BLaER1 treated with 17β-estradiol and CSF1 and Interleukin-3, amounts not matched to agents 10 nM and 100 nM (cell line): ENCODE measurements at regions not wholly inside any gene's neighbourhood (a gene's known extent, or its start where the extent isn't known, plus 50 kb on each side); places are given as distances from the start of the nearest gene placed in this dataset.

Experiments
- H3K27ac ChIP-seq, 11 experiments: shearing (Covaris generic); formaldehyde crosslinking; 2 replicates each; pipeline ENCODE4 v1.8.1; 2022
- H3K27me3 ChIP-seq, 11 experiments: shearing (Covaris generic); formaldehyde crosslinking; 2 replicates each; pipeline ENCODE4 v1.8.1; 2022
- H3K36me3 ChIP-seq, 11 experiments: shearing (Covaris generic); formaldehyde crosslinking; 2 replicates each; pipeline ENCODE4 v1.8.1; 2022
- H3K4me1 ChIP-seq, 10 experiments: shearing (Covaris generic); formaldehyde crosslinking; 2 replicates each; pipeline ENCODE4 v1.8.1; 2022
- H3K4me2 ChIP-seq, 11 experiments: shearing (Covaris generic); formaldehyde crosslinking; 2 replicates each; pipeline ENCODE4 v1.8.1; 2022
- H3K4me3 ChIP-seq, 10 experiments: shearing (Covaris generic); formaldehyde crosslinking; 2 replicates each; pipeline ENCODE4 v1.8.1; 2022
- H3K9ac ChIP-seq, 11 experiments: shearing (Covaris generic); formaldehyde crosslinking; 2 replicates each; pipeline ENCODE4 v1.8.1; 2022
- H3K9me3 ChIP-seq, 11 experiments: shearing (Covaris generic); formaldehyde crosslinking; replicated peaks in 1 of 11; 2 replicates each; pipeline ENCODE4 v1.8.1; 2022
- H4K20me1 ChIP-seq, 11 experiments: shearing (Covaris generic); formaldehyde crosslinking; 2 replicates each; pipeline ENCODE4 v1.8.1; 2022
- Cebpa-rat ChIP-seq, 11 experiments: shearing (Covaris generic); IDR thresholded peaks; 2 replicates each; pipeline ENCODE4 v1.8.1; 2022

- Histone ChIP-seq H3K27ac (no peak overlapping the region), H3K9me3 (no peaks in the 10 kb centered on the region), H3K4me1 (no peaks in the 10 kb centered on the region), H3K4me3 (no peak overlapping the region), H3K27me3 (no peaks in the 10 kb centered on the region), H4K20me1 (no peaks in the 10 kb centered on the region), H3K4me2 (no peak overlapping the region), H3K36me3 (no peaks in the 10 kb centered on the region), H3K9ac (no peak overlapping the region)
- no peak for TF ChIP-seq Cebpa-rat (IDR thresholded peaks at IDR 0.05)
These were observed 693.2 kb upstream of the RIOK2 start for GRCh38 chr5:97876272-97876671.

- Histone ChIP-seq H3K36me3 (no peaks in the 10 kb centered on the region), H3K4me1 (no peaks in the 10 kb centered on the region), H4K20me1 (no peaks in the 10 kb centered on the region), H3K4me3 (no peak overlapping the region), H3K9me3 (no peaks in the 10 kb centered on the region), H3K27me3 (no peaks in the 10 kb centered on the region), H3K4me2 (no peak overlapping the region), H3K9ac (no peak overlapping the region), H3K27ac (no peak overlapping the region)
- no peak for TF ChIP-seq Cebpa-rat (IDR thresholded peaks at IDR 0.05)
These were observed 694.5 kb upstream of the RIOK2 start for GRCh38 chr5:97877588-97877987.

DNA sequence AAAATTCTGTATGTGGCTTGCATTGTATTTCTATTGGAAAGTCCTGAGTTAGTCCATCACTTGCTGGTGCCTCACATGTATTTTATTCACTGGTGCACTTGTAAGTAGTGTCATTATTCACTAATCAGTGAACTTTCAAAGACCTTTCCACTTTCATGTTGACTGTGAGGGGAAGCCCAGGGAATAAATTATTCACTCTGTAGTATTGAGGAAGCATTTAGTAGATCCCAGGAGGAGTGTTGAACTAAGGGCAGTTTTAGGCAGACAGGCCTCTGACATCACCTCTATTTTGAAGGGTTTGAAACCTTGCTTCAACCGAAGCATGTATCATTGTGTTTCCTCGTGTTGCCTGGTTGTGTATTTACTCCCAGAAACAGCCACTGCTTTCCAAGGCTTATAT lies 705.4 kb upstream of the RIOK2 start:
- TF ChIP-seq Cebpa-rat (IDR thresholded peaks at IDR 0.05) = no peak
- no peaks in the 10 kb centered on the region for H3K27me3 ChIP-seq
- no peaks in the 10 kb centered on the region for H3K4me1 ChIP-seq
- no peaks in the 10 kb centered on the region; a peak in 1 of 22 replicates for H4K20me1 ChIP-seq
- H3K36me3 ChIP-seq = no peaks in the 10 kb centered on the region
- H3K4me2 ChIP-seq = no peak overlapping the region
- H3K27ac ChIP-seq = no peak overlapping the region
- no peak overlapping the region for H3K4me3 ChIP-seq
- no peaks in the 10 kb centered on the region for H3K9me3 ChIP-seq
- H3K9ac ChIP-seq = no peak overlapping the region

DNA sequence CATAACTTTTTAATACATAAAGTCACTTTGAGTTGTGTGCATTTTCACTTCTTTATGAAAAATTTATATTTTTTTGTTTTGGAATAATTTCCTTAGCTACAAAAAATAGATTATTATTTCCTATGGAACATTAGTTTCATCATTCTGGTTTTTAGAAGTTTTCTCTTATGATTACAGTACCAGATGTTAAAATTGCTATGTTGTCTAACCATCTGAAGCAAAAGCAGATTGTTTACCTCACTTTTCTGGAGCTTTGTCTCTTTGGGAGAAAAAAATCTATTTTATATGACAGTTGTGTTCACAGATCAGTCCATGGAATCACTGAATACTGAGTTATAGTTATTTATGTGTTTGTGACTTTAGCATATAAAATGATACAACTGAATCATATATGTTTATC lies 708.9 kb upstream of the RIOK2 start:
- Histone ChIP-seq H3K36me3 (no peaks in the 10 kb centered on the region), H3K4me3 (no peak overlapping the region), H3K9ac (no peak overlapping the region), H3K4me1 (no peaks in the 10 kb centered on the region), H3K27me3 (no peaks in the 10 kb centered on the region), H3K4me2 (no peak overlapping the region), H3K9me3 (no peaks in the 10 kb centered on the region), H4K20me1 (no peaks in the 10 kb centered on the region; a peak in 1 of 22 replicates), H3K27ac (no peak overlapping the region)
- TF ChIP-seq Cebpa-rat (IDR thresholded peaks at IDR 0.05) = no peak

GRCh38 chr5:97903742-97904141 lies 720.7 kb upstream of the RIOK2 start:
- H4K20me1 ChIP-seq = no peaks in the 10 kb centered on the region
- no peak overlapping the region for H3K27ac ChIP-seq
- no peak overlapping the region for H3K4me2 ChIP-seq
- no peak overlapping the region for H3K9ac ChIP-seq
- no peak for TF ChIP-seq Cebpa-rat (IDR thresholded peaks at IDR 0.05)
- no peaks in the 10 kb centered on the region for H3K27me3 ChIP-seq
- no peaks in the 10 kb centered on the region for H3K4me1 ChIP-seq
- no peaks in the 10 kb centered on the region for H3K36me3 ChIP-seq
- H3K4me3 ChIP-seq = no peak overlapping the region
- H3K9me3 ChIP-seq = peaks cover 4 to 30% (median 15%) of the 10 kb centered on the region in 11 experiments; a peak in 20 of 22 replicates

DNA sequence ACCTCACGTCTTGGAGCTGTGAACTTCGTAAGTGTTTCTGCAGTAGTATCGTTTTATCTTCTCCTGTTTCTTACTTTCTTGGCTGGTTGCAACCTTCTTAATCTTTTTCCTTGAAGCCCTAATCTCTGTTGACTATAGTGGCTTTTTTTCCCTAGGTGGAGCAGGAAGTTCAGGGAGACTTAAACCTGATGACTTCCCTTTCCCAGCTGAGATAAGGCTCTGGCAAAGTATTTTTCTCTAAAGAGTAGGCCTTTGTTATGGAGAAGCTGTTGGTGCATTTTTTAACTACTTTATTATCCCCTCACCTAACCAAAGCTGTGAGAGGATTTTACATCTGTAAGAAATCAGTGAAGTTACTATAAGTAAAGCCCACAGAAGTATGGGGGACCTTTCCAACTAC lies 723.1 kb upstream of the RIOK2 start:
- no peak overlapping the region for H3K9ac ChIP-seq
- no peaks in the 10 kb centered on the region for H4K20me1 ChIP-seq
- H3K27me3 ChIP-seq = no peaks in the 10 kb centered on the region
- no peak overlapping the region for H3K27ac ChIP-seq
- no peak overlapping the region for H3K4me3 ChIP-seq
- no peaks in the 10 kb centered on the region for H3K36me3 ChIP-seq
- no peaks in the 10 kb centered on the region for H3K4me1 ChIP-seq
- peaks cover 4 to 30% (median 15%) of the 10 kb centered on the region in 11 experiments; a peak in 20 of 22 replicates for H3K9me3 ChIP-seq
- H3K4me2 ChIP-seq = no peak overlapping the region
- no peak for TF ChIP-seq Cebpa-rat (IDR thresholded peaks at IDR 0.05)

DNA sequence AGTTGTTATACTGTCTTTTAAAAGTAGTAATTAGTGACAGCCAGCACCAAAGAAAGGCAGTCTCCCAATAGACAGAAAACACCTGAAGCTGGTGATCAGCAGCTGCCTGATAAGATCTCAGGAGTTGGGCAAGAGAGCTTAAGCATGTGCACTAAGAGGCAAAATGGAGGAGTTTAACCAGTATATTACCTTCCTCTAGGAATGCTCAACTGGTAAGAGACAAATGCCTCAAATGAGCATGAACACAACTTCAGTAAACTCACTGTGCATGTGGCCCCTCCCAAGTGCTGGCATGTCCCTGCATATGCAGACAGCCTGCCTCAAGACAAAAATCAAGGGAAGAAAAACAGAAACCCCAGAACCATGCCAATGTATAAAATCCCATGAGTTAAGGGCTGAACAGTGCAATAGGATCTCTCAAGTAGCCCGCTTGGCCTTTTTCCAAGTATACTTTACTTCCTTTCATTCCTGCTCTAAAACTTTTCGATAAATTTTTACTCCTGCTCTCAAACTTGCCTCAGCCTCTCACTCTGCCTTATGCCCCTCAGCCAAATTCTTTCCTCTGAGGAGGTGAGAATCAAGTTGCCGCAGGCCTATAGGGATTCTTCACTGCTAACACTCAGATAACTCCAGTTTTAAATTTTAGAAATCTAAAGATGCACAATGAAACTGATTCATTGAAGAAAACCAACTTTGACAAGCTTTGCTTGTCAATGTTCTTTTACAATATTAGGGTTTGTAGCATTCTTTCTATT lies 724.8 kb upstream of the RIOK2 start:
- Histone ChIP-seq H3K4me1 (no peaks in the 10 kb centered on the region), H3K9me3 (peaks cover 4 to 30% (median 13%) of the 10 kb centered on the region in 11 experiments; a peak in 19 of 22 replicates), H3K27me3 (no peaks in the 10 kb centered on the region), H4K20me1 (no peaks in the 10 kb centered on the region), H3K27ac (no peak overlapping the region), H3K9ac (no peak overlapping the region), H3K4me2 (no peak overlapping the region), H3K4me3 (no peak overlapping the region), H3K36me3 (no peaks in the 10 kb centered on the region)
- no peak for TF ChIP-seq Cebpa-rat (IDR thresholded peaks at IDR 0.05)

DNA sequence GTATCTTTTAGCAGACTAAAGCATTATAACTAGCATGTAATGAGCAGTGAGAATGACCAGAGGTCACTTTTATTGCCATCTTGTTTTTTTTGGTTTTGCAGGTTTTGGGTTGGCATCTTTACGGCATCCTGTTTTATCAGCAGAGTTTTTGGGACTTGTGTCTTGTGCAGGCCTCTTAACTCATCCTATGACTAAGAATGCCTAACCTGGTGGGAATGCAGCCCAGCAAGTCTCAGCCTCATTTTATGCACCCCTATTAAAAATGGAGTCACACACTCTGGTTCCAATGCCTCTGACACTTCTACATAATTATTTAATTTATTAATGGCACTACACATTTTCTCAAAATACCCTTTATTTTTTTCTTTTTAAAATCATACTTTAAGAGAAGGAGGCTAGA lies 726.5 kb upstream of the RIOK2 start:
- H3K36me3 ChIP-seq = no peaks in the 10 kb centered on the region
- H4K20me1 ChIP-seq = no peaks in the 10 kb centered on the region
- H3K4me3 ChIP-seq = no peak overlapping the region
- H3K9me3 ChIP-seq = peaks cover 0 to 12% (median 2%) of the 10 kb centered on the region in 11 experiments; a peak in 9 of 22 replicates
- no peak for TF ChIP-seq Cebpa-rat (IDR thresholded peaks at IDR 0.05)
- no peak overlapping the region for H3K9ac ChIP-seq
- H3K27ac ChIP-seq = no peak overlapping the region
- H3K27me3 ChIP-seq = no peaks in the 10 kb centered on the region
- no peaks in the 10 kb centered on the region for H3K4me1 ChIP-seq
- H3K4me2 ChIP-seq = no peak overlapping the region

- no peak for TF ChIP-seq Cebpa-rat (IDR thresholded peaks at IDR 0.05)
- Histone ChIP-seq H3K27ac (no peak overlapping the region), H3K27me3 (no peaks in the 10 kb centered on the region), H3K4me3 (no peak overlapping the region), H3K9me3 (no peaks in the 10 kb centered on the region), H4K20me1 (no peaks in the 10 kb centered on the region), H3K9ac (no peak overlapping the region), H3K4me1 (no peaks in the 10 kb centered on the region), H3K36me3 (no peaks in the 10 kb centered on the region), H3K4me2 (no peak overlapping the region)
These were observed 731.4 kb upstream of the RIOK2 start for GRCh38 chr5:97914483-97914882.

- no peak for TF ChIP-seq Cebpa-rat (IDR thresholded peaks at IDR 0.05)
- no peak overlapping the region for H3K4me3 ChIP-seq
- H3K4me1 ChIP-seq = no peaks in the 10 kb centered on the region
- H3K27ac ChIP-seq = no peak overlapping the region
- no peak overlapping the region for H3K4me2 ChIP-seq
- H3K36me3 ChIP-seq = no peaks in the 10 kb centered on the region
- H3K27me3 ChIP-seq = no peaks in the 10 kb centered on the region
- no peaks in the 10 kb centered on the region for H3K9me3 ChIP-seq
- H4K20me1 ChIP-seq = no peaks in the 10 kb centered on the region
- H3K9ac ChIP-seq = no peak overlapping the region
These were observed 732.1 kb upstream of the RIOK2 start for GRCh38 chr5:97915106-97915505.
